Mesendoderm (in vitro differentiated cells): ENCODE measurements at regions not wholly inside any gene's neighbourhood (a gene's known extent, or its start where the extent isn't known, plus 50 kb on each side); places are given as distances from the start of the nearest gene placed in this dataset.

Source experiments
- DNase-seq: peaks from one replicate; pipeline ENCODE4 v3.0.0; 2013
- H2AK5ac ChIP-seq: 2 replicates; pipeline ENCODE4 v1.6.1; 2013; ENCODE audit warnings: low read length, inconsistent platforms
- H2BK120ac ChIP-seq: 2 replicates; pipeline ENCODE4 v1.6.1; 2013; ENCODE audit warnings: low read depth, mild to moderate bottlenecking, low read length, moderate library complexity, mixed read lengths
- H2BK15ac ChIP-seq: replicated peaks from 2 replicates; pipeline ENCODE4 v1.6.1; 2013; ENCODE audit warnings: low read depth, mild to moderate bottlenecking, moderate library complexity
- H2BK5ac ChIP-seq: 2 replicates; pipeline ENCODE4 v1.6.1; 2013; ENCODE audit warnings: low read length, inconsistent platforms
- H3K18ac ChIP-seq: 2 replicates; pipeline ENCODE4 v1.6.1; 2013; ENCODE audit warnings: mild to moderate bottlenecking, low read length, mixed read lengths
- H3K23ac ChIP-seq: one replicate; pipeline ENCODE4 v1.6.1; 2013; ENCODE audit warnings: low read length
- H3K27ac ChIP-seq: 2 replicates; pipeline ENCODE4 v1.5.1; 2013; ENCODE audit warnings: low read depth, mild to moderate bottlenecking, inconsistent platforms, low read length, moderate library complexity
- H3K27me3 ChIP-seq: 2 replicates; pipeline ENCODE4 v1.6.1; 2013; ENCODE audit warnings: low read length, control low read depth, mild to moderate bottlenecking, inconsistent platforms; ENCODE audit not compliant: insufficient read depth, poor library complexity
- H3K36me3 ChIP-seq: 2 replicates; pipeline ENCODE4 v1.6.1; 2013; ENCODE audit warnings: low read length, inconsistent platforms; ENCODE audit not compliant: control insufficient read depth, insufficient read depth
- H3K4ac ChIP-seq: one replicate; pipeline ENCODE4 v1.6.1; 2013; ENCODE audit warnings: low read depth, mild to moderate bottlenecking, low read length, moderate library complexity
- H3K4me1 ChIP-seq: 2 replicates; pipeline ENCODE4 v1.6.1; 2013; ENCODE audit warnings: low read depth, low read length, inconsistent platforms; ENCODE audit not compliant: control insufficient read depth
- H3K4me2 ChIP-seq: 2 replicates; pipeline ENCODE4 v1.6.1; 2013; ENCODE audit warnings: low read length
- H3K4me3 ChIP-seq: 2 replicates; pipeline ENCODE4 v1.5.1; 2013; ENCODE audit warnings: mild to moderate bottlenecking, low read length
- H3K56ac ChIP-seq: one replicate; pipeline ENCODE4 v1.6.1; 2013; ENCODE audit warnings: low read length
- H3K79me1 ChIP-seq: 2 replicates; pipeline ENCODE4 v1.6.1; 2013; ENCODE audit warnings: low read length, inconsistent platforms
- H3K79me2 ChIP-seq: 2 replicates; pipeline ENCODE4 v1.6.1; 2013; ENCODE audit warnings: mild to moderate bottlenecking, low read length; ENCODE audit not compliant: control insufficient read depth, insufficient read depth
- H3K9ac ChIP-seq: 2 replicates; pipeline ENCODE4 v1.6.1; 2013; ENCODE audit warnings: low read length, inconsistent platforms
- H4K5ac ChIP-seq: one replicate; pipeline ENCODE4 v1.6.1; 2013; ENCODE audit warnings: low read length
- H4K8ac ChIP-seq: one replicate; pipeline ENCODE4 v1.6.1; 2013; ENCODE audit warnings: low read depth, mild to moderate bottlenecking, control low read depth, low read length, moderate library complexity
- WGBS: extraction: QIAGEN DNeasy Blood & Tissue Kit; methylation state at CpG from one replicate; pipeline ENCODE4 v1.1.7; 2013; ENCODE audit warnings: low lambda C conversion rate, missing lambda C conversion rate; ENCODE audit not compliant: insufficient coverage; ENCODE audit errors: extremely low coverage; 5-methylcytosine and 5-hydroxymethylcytosine counted together

GRCh38 chr11:27777033-27777432 is 76.8 kb upstream of the BDNF start:
- no peaks in the 10 kb centered on the region for H3K36me3 ChIP-seq
- H2BK120ac ChIP-seq = no peak overlapping the region
- no peak for DNase-seq
- H3K79me1 ChIP-seq = no peaks in the 10 kb centered on the region
- no peak overlapping the region for H3K4ac ChIP-seq
- H3K18ac ChIP-seq = no peak overlapping the region
- no peak overlapping the region for H3K56ac ChIP-seq
- H2BK5ac ChIP-seq = no peak overlapping the region
- no peak overlapping the region for H2BK15ac ChIP-seq
- H3K79me2 ChIP-seq = no peaks in the 10 kb centered on the region
- no CpG with 5 or more reads among the region's 3 CpGs for WGBS
- no peak overlapping the region for H4K8ac ChIP-seq
- H2AK5ac ChIP-seq = no peak overlapping the region
- H3K4me1 ChIP-seq = no peaks in the 10 kb centered on the region
- H4K5ac ChIP-seq = no peak overlapping the region
- no peak overlapping the region for H3K4me2 ChIP-seq
- no peak overlapping the region for H3K4me3 ChIP-seq
- H3K27me3 ChIP-seq = no peaks in the 10 kb centered on the region
- no peak overlapping the region for H3K23ac ChIP-seq
- no peak overlapping the region for H3K27ac ChIP-seq
- H3K9ac ChIP-seq = no peak overlapping the region

- Histone ChIP-seq H2AK5ac (no peak overlapping the region), H3K9ac (no peak overlapping the region), H3K4ac (no peak overlapping the region), H3K4me2 (no peak overlapping the region), H2BK5ac (no peak overlapping the region), H3K79me2 (no peaks in the 10 kb centered on the region), H2BK15ac (no peak overlapping the region), H2BK120ac (no peak overlapping the region), H3K27ac (no peak overlapping the region), H3K79me1 (no peaks in the 10 kb centered on the region), H3K18ac (no peak overlapping the region), H3K23ac (no peak overlapping the region), H3K27me3 (no peaks in the 10 kb centered on the region), H3K56ac (no peak overlapping the region), H3K36me3 (no peaks in the 10 kb centered on the region), H4K5ac (no peak overlapping the region), H3K4me1 (no peaks in the 10 kb centered on the region), H4K8ac (no peak overlapping the region), H3K4me3 (no peak overlapping the region)
- WGBS = no CpG with 5 or more reads among the region's 1 CpG
- no peak for DNase-seq
These were observed 73.6 kb upstream of the BDNF start for GRCh38 chr11:27773884-27774283.

- Histone ChIP-seq H2AK5ac (no peak overlapping the region), H3K4ac (no peak overlapping the region), H3K36me3 (no peaks in the 10 kb centered on the region), H4K5ac (no peak overlapping the region), H3K9ac (no peak overlapping the region), H3K27me3 (no peaks in the 10 kb centered on the region), H2BK120ac (no peak overlapping the region), H3K27ac (no peak overlapping the region), H4K8ac (no peak overlapping the region), H3K4me1 (no peaks in the 10 kb centered on the region), H3K18ac (no peak overlapping the region), H3K79me1 (no peaks in the 10 kb centered on the region), H3K4me2 (no peak overlapping the region), H3K56ac (no peak overlapping the region), H3K23ac (no peak overlapping the region), H2BK15ac (no peak overlapping the region), H2BK5ac (no peak overlapping the region), H3K4me3 (no peak overlapping the region), H3K79me2 (no peaks in the 10 kb centered on the region)
- no peak for DNase-seq
These were observed 71.3 kb upstream of the BDNF start for GRCh38 chr11:27771516-27771915.

GRCh38 chr11:27770576-27770975 is 70.3 kb upstream of the BDNF start:
- Histone ChIP-seq H2BK15ac (no peak overlapping the region), H3K79me1 (no peaks in the 10 kb centered on the region), H4K5ac (no peak overlapping the region), H3K18ac (no peak overlapping the region), H3K4ac (no peak overlapping the region), H3K4me2 (no peak overlapping the region), H3K27me3 (no peaks in the 10 kb centered on the region), H2AK5ac (no peak overlapping the region), H3K27ac (no peak overlapping the region), H4K8ac (no peak overlapping the region), H3K56ac (no peak overlapping the region), H3K79me2 (no peaks in the 10 kb centered on the region), H3K9ac (no peak overlapping the region), H2BK120ac (no peak overlapping the region), H2BK5ac (no peak overlapping the region), H3K36me3 (no peaks in the 10 kb centered on the region), H3K4me1 (no peaks in the 10 kb centered on the region), H3K23ac (no peak overlapping the region), H3K4me3 (no peak overlapping the region)
- no CpG with 5 or more reads among the region's 4 CpGs for WGBS
- DNase-seq = peak; percentile 43

- Histone ChIP-seq H3K27ac (no peak overlapping the region), H3K4ac (no peak overlapping the region), H3K4me3 (no peak overlapping the region), H3K9ac (no peak overlapping the region), H4K8ac (no peak overlapping the region), H3K79me1 (no peaks in the 10 kb centered on the region), H2AK5ac (no peak overlapping the region), H3K4me2 (no peak overlapping the region), H4K5ac (no peak overlapping the region), H3K79me2 (no peaks in the 10 kb centered on the region), H3K23ac (no peak overlapping the region), H2BK120ac (no peak overlapping the region), H2BK5ac (no peak overlapping the region), H3K18ac (no peak overlapping the region), H3K56ac (no peak overlapping the region), H3K36me3 (no peaks in the 10 kb centered on the region), H3K4me1 (no peaks in the 10 kb centered on the region), H2BK15ac (no peak overlapping the region), H3K27me3 (no peaks in the 10 kb centered on the region)
- DNase-seq = no peak
These were observed 63.5 kb upstream of the BDNF start for GRCh38 chr11:27763736-27764135.

- WGBS = no CpG with 5 or more reads among the region's 6 CpGs
- H3K4me3 ChIP-seq = no peak overlapping the region
These were observed 61.1 kb upstream of the BDNF start for GRCh38 chr11:27761356-27761755.

More at GRCh38 chr11:27761356-27761755, 61.1 kb upstream of the BDNF start:
- H3K79me1 ChIP-seq = no peaks in the 10 kb centered on the region
- H3K18ac ChIP-seq = no peak overlapping the region
- H3K27me3 ChIP-seq = no peaks in the 10 kb centered on the region
- no peak overlapping the region for H2BK5ac ChIP-seq
- H4K8ac ChIP-seq = no peak overlapping the region
- H3K9ac ChIP-seq = no peak overlapping the region
- no peak for DNase-seq
- no peak overlapping the region for H3K4ac ChIP-seq
- no peaks in the 10 kb centered on the region for H3K79me2 ChIP-seq
- no peak overlapping the region for H2AK5ac ChIP-seq
- H3K27ac ChIP-seq = no peak overlapping the region
- no peaks in the 10 kb centered on the region for H3K4me1 ChIP-seq
- H3K36me3 ChIP-seq = no peaks in the 10 kb centered on the region
- H2BK120ac ChIP-seq = no peak overlapping the region
- no peak overlapping the region for H2BK15ac ChIP-seq
- no peak overlapping the region for H4K5ac ChIP-seq
- no peak overlapping the region for H3K56ac ChIP-seq
- H3K4me2 ChIP-seq = no peak overlapping the region
- H3K23ac ChIP-seq = no peak overlapping the region
